Cardiac muscle cell (in vitro differentiated cells and primary cell): ENCODE measurements at regions not wholly inside any gene's neighbourhood (a gene's known extent, or its start where the extent isn't known, plus 50 kb on each side); places are given as distances from the start of the nearest gene placed in this dataset.

Experiments used
- DNase-seq, 2 donors: peaks; one replicate each; pipeline versions ENCODE4 v3.0.0 to v3.0.0-alpha.2; 2010 to 2017; ENCODE audit warnings: low read depth in 1 of 2, low spot score in 1 of 2
- H3K27ac ChIP-seq: fragments of 200-600 bp; sonication (generic); 2 replicates; pipeline ENCODE4 v1.5.1; 2016
- H3K27me3 ChIP-seq: fragments of 200-600 bp; sonication (generic); 2 replicates; pipeline ENCODE4 v1.6.0; 2016; ENCODE audit warnings: control low read depth
- H3K36me3 ChIP-seq: fragments of 200-600 bp; sonication (generic); 2 replicates; pipeline ENCODE4 v1.5.1; 2016; ENCODE audit warnings: control low read depth
- H3K4me1 ChIP-seq: fragments of 200-600 bp; sonication (generic); 2 replicates; pipeline ENCODE4 v1.8.1; 2017; ENCODE audit warnings: low read depth, mild to moderate bottlenecking, mixed run types
- H3K4me3 ChIP-seq: fragments of 200-600 bp; sonication (generic); 2 replicates; pipeline ENCODE4 v1.5.1; 2016; ENCODE audit warnings: mild to moderate bottlenecking
- H3K9me3 ChIP-seq: fragments of 200-600 bp; sonication (generic); 2 replicates; pipeline ENCODE4 v1.5.1; 2017; ENCODE audit warnings: low read depth, mild to moderate bottlenecking, control low read depth
- TF ChIP-seq, protein P1 (sequence below): IDR thresholded peaks from 2 replicates; pipeline ENCODE4 v1.5.1; 2012; ENCODE audit warnings: low read depth, mild to moderate bottlenecking, low read length

DNA sequence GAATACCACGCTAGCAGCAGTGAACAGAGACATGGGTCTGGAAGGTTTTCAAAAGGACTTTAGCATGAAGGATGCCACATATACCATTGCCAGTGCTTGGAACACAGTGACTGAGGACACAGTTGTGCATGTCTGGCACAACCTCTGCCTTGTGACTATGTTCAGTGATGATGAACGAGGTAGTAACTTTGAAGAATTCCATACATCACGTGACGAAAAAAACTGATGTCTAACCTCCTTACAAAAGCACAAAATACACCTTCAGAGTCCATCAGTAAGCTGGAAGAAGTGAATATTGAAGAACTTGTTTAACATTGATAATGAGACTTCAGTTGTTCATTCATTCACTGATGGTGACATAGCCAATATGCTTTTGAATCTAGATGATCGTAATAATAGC lies 594.8 kb upstream of the GRM7 start:
- Histone ChIP-seq H3K36me3 (no peaks in the 10 kb centered on the region), H3K4me3 (no peak overlapping the region), H3K27me3 (no peaks in the 10 kb centered on the region), H3K27ac (no peak overlapping the region), H3K9me3 (no peaks in the 10 kb centered on the region), H3K4me1 (no peaks in the 10 kb centered on the region)
- no peak for DNase-seq
- TF ChIP-seq, protein P1, sequence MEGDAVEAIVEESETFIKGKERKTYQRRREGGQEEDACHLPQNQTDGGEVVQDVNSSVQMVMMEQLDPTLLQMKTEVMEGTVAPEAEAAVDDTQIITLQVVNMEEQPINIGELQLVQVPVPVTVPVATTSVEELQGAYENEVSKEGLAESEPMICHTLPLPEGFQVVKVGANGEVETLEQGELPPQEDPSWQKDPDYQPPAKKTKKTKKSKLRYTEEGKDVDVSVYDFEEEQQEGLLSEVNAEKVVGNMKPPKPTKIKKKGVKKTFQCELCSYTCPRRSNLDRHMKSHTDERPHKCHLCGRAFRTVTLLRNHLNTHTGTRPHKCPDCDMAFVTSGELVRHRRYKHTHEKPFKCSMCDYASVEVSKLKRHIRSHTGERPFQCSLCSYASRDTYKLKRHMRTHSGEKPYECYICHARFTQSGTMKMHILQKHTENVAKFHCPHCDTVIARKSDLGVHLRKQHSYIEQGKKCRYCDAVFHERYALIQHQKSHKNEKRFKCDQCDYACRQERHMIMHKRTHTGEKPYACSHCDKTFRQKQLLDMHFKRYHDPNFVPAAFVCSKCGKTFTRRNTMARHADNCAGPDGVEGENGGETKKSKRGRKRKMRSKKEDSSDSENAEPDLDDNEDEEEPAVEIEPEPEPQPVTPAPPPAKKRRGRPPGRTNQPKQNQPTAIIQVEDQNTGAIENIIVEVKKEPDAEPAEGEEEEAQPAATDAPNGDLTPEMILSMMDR = no peak

DNA sequence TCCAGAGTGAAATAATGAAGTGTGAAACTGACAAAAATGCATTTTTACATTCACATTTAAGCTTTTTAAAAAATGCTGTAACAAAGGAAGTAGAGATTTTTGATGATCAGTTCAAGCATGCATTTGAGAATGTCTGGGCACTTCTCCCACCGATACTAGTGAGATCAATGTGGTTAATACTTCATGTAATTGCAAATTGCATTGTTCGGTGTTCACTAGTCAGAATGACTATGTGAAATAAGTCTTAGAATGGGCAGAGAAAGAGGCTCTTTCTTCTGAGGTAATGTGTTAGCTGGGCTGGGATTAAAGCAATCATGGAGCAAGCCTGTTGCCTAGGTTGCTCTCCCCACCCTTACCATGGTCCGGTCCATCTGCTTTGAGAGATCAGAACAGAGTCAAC lies 587.0 kb upstream of the GRM7 start:
- Histone ChIP-seq H3K4me1 (no peaks in the 10 kb centered on the region), H3K27me3 (no peaks in the 10 kb centered on the region), H3K9me3 (no peaks in the 10 kb centered on the region), H3K27ac (no peak overlapping the region), H3K36me3 (no peaks in the 10 kb centered on the region), H3K4me3 (no peak overlapping the region)
- TF ChIP-seq, protein P1 = no peak
- no peak for DNase-seq

DNA sequence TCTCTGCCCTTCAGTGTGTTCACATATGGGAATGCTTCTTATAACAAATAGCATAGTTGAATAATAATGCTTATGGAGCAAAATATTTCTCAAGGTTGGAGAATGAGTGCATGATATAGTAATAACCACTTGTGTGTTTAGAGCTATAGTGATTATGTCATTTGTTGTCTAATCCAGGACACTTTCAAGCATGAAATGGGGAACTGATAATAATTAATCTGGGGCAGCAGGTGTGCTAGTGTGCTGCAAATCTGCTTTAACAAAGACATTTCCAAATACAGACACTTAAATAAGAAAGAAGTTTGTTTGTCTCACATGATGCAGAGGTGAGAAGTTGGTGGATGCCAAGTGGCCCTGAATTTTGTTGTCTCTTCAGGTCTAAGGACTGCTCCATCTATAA lies 579.3 kb upstream of the GRM7 start:
- DNase-seq = no peak
- Histone ChIP-seq H3K27ac (no peak overlapping the region), H3K4me3 (no peak overlapping the region), H3K36me3 (no peaks in the 10 kb centered on the region), H3K9me3 (no peaks in the 10 kb centered on the region), H3K4me1 (no peaks in the 10 kb centered on the region), H3K27me3 (no peaks in the 10 kb centered on the region)
- TF ChIP-seq, protein P1 = no peak

DNA sequence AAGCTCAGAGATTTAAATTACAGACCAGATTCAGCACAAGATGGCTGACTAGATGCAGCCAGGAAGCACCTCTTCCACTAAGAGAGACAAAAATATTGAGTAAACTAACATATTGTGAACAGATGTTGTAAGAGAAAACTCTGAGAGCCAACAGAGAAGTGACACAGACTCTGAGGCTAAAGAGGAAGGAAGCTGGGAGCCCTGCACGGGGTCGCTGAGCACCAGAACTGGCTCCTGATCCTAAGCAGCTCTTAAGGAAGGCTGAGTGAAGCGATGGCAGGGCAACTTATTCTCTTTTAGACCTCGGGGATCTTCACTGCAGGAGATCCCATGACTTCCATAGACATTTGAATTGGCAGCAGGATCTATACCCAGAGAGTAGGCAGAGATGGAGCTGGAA lies 578.0 kb upstream of the GRM7 start:
- no peaks in the 10 kb centered on the region for H3K27me3 ChIP-seq
- H3K36me3 ChIP-seq = no peaks in the 10 kb centered on the region
- no peaks in the 10 kb centered on the region for H3K4me1 ChIP-seq
- TF ChIP-seq, protein P1 = no peak
- no peak overlapping the region for H3K27ac ChIP-seq
- H3K4me3 ChIP-seq = no peak overlapping the region
- DNase-seq = no peak
- H3K9me3 ChIP-seq = no peaks in the 10 kb centered on the region

DNA sequence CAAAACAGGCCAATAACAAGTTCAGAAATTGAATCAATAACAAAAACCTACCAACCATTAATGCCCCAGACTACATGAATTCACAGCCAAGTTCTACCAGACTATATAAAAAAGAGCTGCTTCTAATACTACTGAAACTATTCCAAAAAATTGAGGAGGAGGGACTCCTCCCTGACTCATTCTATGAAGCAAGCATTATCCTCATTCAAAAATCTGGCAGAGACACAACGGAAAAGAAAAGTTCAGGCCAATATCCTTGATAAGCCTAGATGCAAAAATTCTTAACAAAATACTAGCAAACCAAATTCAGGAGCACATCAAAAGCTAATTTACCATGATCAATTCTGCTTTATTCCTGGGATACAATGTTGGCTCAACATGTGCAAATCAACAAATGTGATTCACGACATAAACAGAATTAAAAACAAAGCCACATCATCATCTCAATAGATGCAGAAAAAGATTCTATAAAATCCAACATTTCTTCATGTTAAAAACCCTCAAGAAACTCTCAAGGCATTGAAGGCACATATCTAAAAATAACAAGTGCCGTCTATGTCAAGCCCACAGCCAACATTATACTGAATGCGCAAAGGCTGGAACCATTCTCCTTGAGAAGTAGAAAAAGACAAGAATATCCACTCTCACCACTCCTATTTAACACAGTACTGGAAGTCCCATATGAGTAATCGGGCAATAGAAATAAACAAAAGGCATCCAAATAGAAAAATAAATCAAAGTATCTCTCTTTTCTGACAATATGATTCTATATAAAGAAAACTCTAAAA lies 573.6 kb upstream of the GRM7 start:
- H3K27ac ChIP-seq = no peak overlapping the region
- DNase-seq = no peak

More for the DNA sequence above, 573.6 kb upstream of the GRM7 start:
- Histone ChIP-seq H3K9me3 (no peaks in the 10 kb centered on the region), H3K36me3 (no peaks in the 10 kb centered on the region), H3K4me3 (no peak overlapping the region), H3K4me1 (no peaks in the 10 kb centered on the region), H3K27me3 (no peaks in the 10 kb centered on the region)
- TF ChIP-seq, protein P1 = no peak
